MCF 10A (cell line): ENCODE measurements at regions not wholly inside any gene's neighbourhood (a gene's known extent, or its start where the extent isn't known, plus 50 kb on each side); places are given as distances from the start of the nearest gene placed in this dataset.

Experiments
- BruUV-seq: library from RNA; stranded (reverse); fragments of 400-500 nt; replicated peaks from 2 replicates; lab custom pipeline; 2021; lab: Mats Ljungman, UMichigan
- CTCF ChIA-PET: fragments of 300-600 bp; sonication (Branson Sonifier 250); formaldehyde crosslinking; extraction: SDS; loops from one replicate; lab custom pipeline; 2021; ENCODE audit warnings: antibody characterized with exemption, inconsistent platforms; lab: Yijun Ruan, JAX
- POLR2A ChIA-PET: fragments of 300-600, 350-650 bp; sonication (Branson Sonifier 250); formaldehyde crosslinking; extraction: SDS; loops from one replicate; lab custom pipeline; 2020; ENCODE audit warnings: antibody characterized with exemption, inconsistent platforms; lab: Yijun Ruan, JAX
- DNase-seq: peaks from one replicate; pipeline ENCODE4 v3.0.0-alpha.2; 2018; ENCODE audit not compliant: unreplicated experiment
- H3K27ac Mint-ChIP-seq: one replicate; pipeline ENCODE4 v1.8.0; 2022; ENCODE audit warnings: mild to moderate bottlenecking, low read depth, mixed read lengths; ENCODE audit not compliant: unreplicated experiment
- H3K27me3 Mint-ChIP-seq: one replicate; pipeline ENCODE4 v1.8.0; 2022; ENCODE audit warnings: mixed read lengths; ENCODE audit not compliant: insufficient read depth, unreplicated experiment
- H3K36me3 Mint-ChIP-seq: one replicate; pipeline ENCODE4 v1.8.0; 2022; ENCODE audit warnings: mild to moderate bottlenecking, moderate library complexity, mixed read lengths; ENCODE audit not compliant: insufficient read depth, unreplicated experiment
- H3K4me1 Mint-ChIP-seq: one replicate; pipeline ENCODE4 v1.8.0; 2022; ENCODE audit warnings: mixed read lengths; ENCODE audit not compliant: insufficient read depth, unreplicated experiment
- H3K4me3 Mint-ChIP-seq: one replicate; pipeline ENCODE4 v1.8.0; 2022; ENCODE audit warnings: mild to moderate bottlenecking, moderate library complexity, mixed read lengths; ENCODE audit not compliant: unreplicated experiment
- H3K9me3 Mint-ChIP-seq: one replicate; pipeline ENCODE4 v1.8.0; 2022; ENCODE audit warnings: mixed read lengths; ENCODE audit not compliant: unreplicated experiment
- intact Hi-C: fragments of 100-400 bp; cut with micrococcal nuclease; formaldehyde crosslinking; loops from 2 replicates; pipeline ENCODE4 v1.14.1; 2022
- TF ChIP-seq, protein P1 (sequence below): fragments of 200-600 bp; IDR thresholded peaks from one replicate; pipeline ENCODE4 v1.8.0; 2022; ENCODE audit warnings: antibody characterized with exemption, mild to moderate bottlenecking; ENCODE audit not compliant: unreplicated experiment

GRCh38 chr3:23675010-23675409, 130.7 kb upstream of the UBE2E1 start:
- no TSS peak for BruUV-seq
- Mint-ChIP-seq H3K27me3 (no peaks in the 10 kb centered on the region), H3K36me3 (no peaks in the 10 kb centered on the region), H3K4me1 (no peaks in the 10 kb centered on the region), H3K4me3 (no peak overlapping the region), H3K9me3 (no peaks in the 10 kb centered on the region), H3K27ac (no peak overlapping the region)
- ChIA-PET POLR2A (no interaction called here), CTCF (interaction anchor here (0.6 to 0.8 kb wide), 2 partner anchors 23 to 150 kb away, joined by 3 to 5 read pairs; no protein-coding TSS in a partner anchor)
- intact Hi-C loops = no loop called here
- TF ChIP-seq, protein P1, sequence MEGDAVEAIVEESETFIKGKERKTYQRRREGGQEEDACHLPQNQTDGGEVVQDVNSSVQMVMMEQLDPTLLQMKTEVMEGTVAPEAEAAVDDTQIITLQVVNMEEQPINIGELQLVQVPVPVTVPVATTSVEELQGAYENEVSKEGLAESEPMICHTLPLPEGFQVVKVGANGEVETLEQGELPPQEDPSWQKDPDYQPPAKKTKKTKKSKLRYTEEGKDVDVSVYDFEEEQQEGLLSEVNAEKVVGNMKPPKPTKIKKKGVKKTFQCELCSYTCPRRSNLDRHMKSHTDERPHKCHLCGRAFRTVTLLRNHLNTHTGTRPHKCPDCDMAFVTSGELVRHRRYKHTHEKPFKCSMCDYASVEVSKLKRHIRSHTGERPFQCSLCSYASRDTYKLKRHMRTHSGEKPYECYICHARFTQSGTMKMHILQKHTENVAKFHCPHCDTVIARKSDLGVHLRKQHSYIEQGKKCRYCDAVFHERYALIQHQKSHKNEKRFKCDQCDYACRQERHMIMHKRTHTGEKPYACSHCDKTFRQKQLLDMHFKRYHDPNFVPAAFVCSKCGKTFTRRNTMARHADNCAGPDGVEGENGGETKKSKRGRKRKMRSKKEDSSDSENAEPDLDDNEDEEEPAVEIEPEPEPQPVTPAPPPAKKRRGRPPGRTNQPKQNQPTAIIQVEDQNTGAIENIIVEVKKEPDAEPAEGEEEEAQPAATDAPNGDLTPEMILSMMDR = no peak
- no peak for DNase-seq

GRCh38 chr3:23676093-23676492, 129.7 kb upstream of the UBE2E1 start:
- Mint-ChIP-seq H3K27ac (no peak overlapping the region), H3K9me3 (no peaks in the 10 kb centered on the region), H3K4me1 (no peaks in the 10 kb centered on the region), H3K36me3 (no peaks in the 10 kb centered on the region), H3K4me3 (no peak overlapping the region), H3K27me3 (no peaks in the 10 kb centered on the region)
- DNase-seq = no peak
- ChIA-PET POLR2A (no interaction called here), CTCF (interaction anchor here (0.6 kb wide), 1 partner anchor 386 kb away, joined by 3 read pairs; no protein-coding TSS in a partner anchor)
- intact Hi-C loops = no loop called here
- no TSS peak for BruUV-seq
- TF ChIP-seq, protein P1 = no peak

DNA sequence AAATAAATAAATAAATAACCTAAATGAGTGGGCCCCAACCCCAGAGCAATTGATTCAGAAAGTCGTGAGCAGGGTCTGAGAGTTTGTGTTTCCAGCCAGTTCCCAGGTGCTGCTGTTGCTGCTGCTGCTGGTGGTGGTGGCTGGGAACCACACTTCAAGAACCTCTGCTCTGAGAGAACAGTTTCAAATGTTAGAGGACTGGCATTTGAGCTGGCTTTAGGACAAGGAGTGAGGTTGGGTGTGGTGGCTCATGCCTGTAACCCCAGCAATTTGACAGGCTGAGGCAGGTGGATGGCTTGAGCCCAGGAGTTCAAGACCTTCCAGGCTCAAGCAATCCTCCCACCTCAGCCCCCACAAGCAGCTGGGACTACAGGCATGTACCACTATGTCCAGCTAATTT, 123.1 kb upstream of the UBE2E1 start:
- POLR2A ChIA-PET = interaction anchor here (0.6 kb wide), 1 partner anchor 93 kb away, joined by 3 read pairs; no protein-coding TSS in a partner anchor
- no peak overlapping the region for H3K4me3 Mint-ChIP-seq
- H3K4me1 Mint-ChIP-seq = peaks cover 15% of the 10 kb centered on the region
- no peak for DNase-seq
- H3K36me3 Mint-ChIP-seq = no peaks in the 10 kb centered on the region
- H3K27ac Mint-ChIP-seq = no peak overlapping the region
- no peaks in the 10 kb centered on the region for H3K27me3 Mint-ChIP-seq
- BruUV-seq = no TSS peak
- intact Hi-C loops = no loop called here
- CTCF ChIA-PET = interaction anchor here (0.6 to 1.5 kb wide), 2 partner anchors 9 to 21 kb away, joined by 3 read pairs; no protein-coding TSS in a partner anchor
- no peaks in the 10 kb centered on the region for H3K9me3 Mint-ChIP-seq
- TF ChIP-seq, protein P1 = no peak

DNA sequence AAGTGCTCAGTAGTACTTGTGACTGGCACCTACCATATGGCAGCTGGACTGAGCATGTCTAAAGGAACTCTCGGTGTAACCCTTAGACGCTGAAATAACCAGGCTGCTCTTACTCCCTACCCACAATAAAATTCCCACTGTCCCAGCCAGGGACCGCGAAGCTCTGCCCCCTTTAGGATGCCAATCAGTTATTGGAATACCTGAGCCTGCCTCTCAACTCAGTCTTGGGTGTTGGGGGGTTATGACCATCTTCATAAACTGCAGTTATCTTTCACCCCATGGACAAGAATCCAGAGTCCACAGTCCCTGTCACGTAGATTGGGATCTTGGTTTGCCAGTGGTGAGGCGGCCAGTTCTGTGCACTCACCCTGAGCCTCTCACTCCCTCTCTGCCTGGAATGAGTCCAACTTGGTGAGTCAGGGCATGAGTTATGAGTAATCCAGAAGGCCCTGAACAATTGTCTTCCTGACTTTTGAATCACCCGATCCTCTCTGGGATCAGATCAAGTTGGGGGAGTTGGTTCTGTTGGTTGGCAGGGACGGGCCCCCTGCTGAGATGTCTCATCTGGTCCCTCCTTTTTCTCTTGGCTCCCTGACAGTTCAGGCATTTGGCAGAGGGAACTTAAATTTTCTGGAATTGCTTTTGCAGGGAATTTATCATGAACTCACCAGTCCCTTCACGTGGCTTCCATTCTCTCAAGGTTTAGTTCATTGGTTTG, 120.1 kb upstream of the UBE2E1 start:
- DNase-seq = peak; percentile 100
- H3K27me3 Mint-ChIP-seq = no peaks in the 10 kb centered on the region
- POLR2A ChIA-PET = interaction anchor here (0.7 to 1.2 kb wide), 3 partner anchors 17 to 36 kb away, joined by 3 to 4 read pairs (median 3); no protein-coding TSS in a partner anchor
- intact Hi-C loops = loop anchor here (2.0 to 5.0 kb wide), 2 partner anchors 55 to 503 kb away; no protein-coding TSS in a partner anchor
- CTCF ChIA-PET = interaction anchor here (0.6 kb wide), 1 partner anchor 141 kb away, joined by 4 read pairs; no protein-coding TSS in a partner anchor
- H3K27ac Mint-ChIP-seq = peak overlapping the region; percentile 77
- H3K9me3 Mint-ChIP-seq = no peaks in the 10 kb centered on the region
- BruUV-seq = no TSS peak
- TF ChIP-seq, protein P1 = no peak
- peak overlapping the region; percentile 24 for H3K4me3 Mint-ChIP-seq
- peaks cover 15% of the 10 kb centered on the region for H3K4me1 Mint-ChIP-seq
- no peaks in the 10 kb centered on the region for H3K36me3 Mint-ChIP-seq
